NT2/D1 (cell line): ENCODE measurements at regions not wholly inside any gene's neighbourhood (a gene's known extent, or its start where the extent isn't known, plus 50 kb on each side); places are given as distances from the start of the nearest gene placed in this dataset.
"Not testable (repeated sequence)": the region's sequence is repeated elsewhere in the genome, so short reads cannot be mapped to it uniquely, and the experiment has no call there.

ENCODE experiments used
- DNase-seq: peaks from one replicate; pipeline ENCODE4 v3.0.0-alpha.2; 2011; ENCODE audit warnings: low read depth, low spot score
- H3K27me3 ChIP-seq: 2 replicates; pipeline ENCODE4 v1.6.0; 2011; ENCODE audit warnings: mild to moderate bottlenecking; ENCODE audit not compliant: insufficient read length, insufficient read depth
- H3K36me3 ChIP-seq: 2 replicates; pipeline ENCODE4 v1.6.1; 2011; ENCODE audit warnings: mild to moderate bottlenecking, low read length, mixed read lengths; ENCODE audit not compliant: insufficient read depth, insufficient read length
- H3K4me1 ChIP-seq: 2 replicates; pipeline ENCODE4 v1.5.1; 2011; ENCODE audit not compliant: insufficient read depth, insufficient read length
- H3K4me3 ChIP-seq: 2 replicates; pipeline ENCODE4 v1.5.1; 2011; ENCODE audit warnings: low read depth; ENCODE audit not compliant: insufficient read length
- H3K9ac ChIP-seq: 2 replicates; pipeline ENCODE4 v1.6.0; 2011; ENCODE audit warnings: low read depth; ENCODE audit not compliant: insufficient read length
- H3K9me3 ChIP-seq: 2 replicates; pipeline ENCODE4 v1.5.1; 2011; ENCODE audit warnings: mild to moderate bottlenecking, low read length; ENCODE audit not compliant: insufficient read depth
- SUZ12 ChIP-seq: IDR thresholded peaks from 2 replicates; pipeline ENCODE4 v1.6.1; 2011; ENCODE audit not compliant: insufficient read length, insufficient read depth; ENCODE audit errors: extremely low read depth
- YY1 ChIP-seq: IDR thresholded peaks from 2 replicates; pipeline ENCODE4 v1.6.1; 2011; ENCODE audit not compliant: insufficient read length, insufficient read depth
- ZNF274 ChIP-seq: IDR thresholded peaks from 2 replicates; pipeline ENCODE4 v1.6.1; 2011; ENCODE audit warnings: mild to moderate bottlenecking, low read depth, low read length

- DNase-seq, result no peak
- H3K27me3 ChIP-seq, result no peaks in the 10 kb centered on the region
- H3K9me3 ChIP-seq, result peaks cover 3% of the 10 kb centered on the region; the same call in 1 of the 2 replicates
- TF ChIP-seq ZNF274, result no peak
- TF ChIP-seq SUZ12, result no peak
- no peak overlapping the region for H3K4me3 ChIP-seq
- no peaks in the 10 kb centered on the region for H3K4me1 ChIP-seq
- no peak overlapping the region for H3K9ac ChIP-seq
- no peaks in the 10 kb centered on the region for H3K36me3 ChIP-seq
These were observed 425.9 kb upstream of the POM121L12 start for GRCh38 chr7:52609511-52609910.

GRCh38 chr7:52592698-52593097 is 442.7 kb upstream of the POM121L12 start:
- no peak for TF ChIP-seq ZNF274
- no peak for TF ChIP-seq YY1
- TF ChIP-seq SUZ12, result no peak
- DNase-seq, result no peak
- Histone ChIP-seq H3K36me3 (no peaks in the 10 kb centered on the region), H3K9ac (no peak overlapping the region), H3K4me3 (no peak overlapping the region), H3K9me3 (peaks cover 6% of the 10 kb centered on the region; the same call in 1 of the 2 replicates), H3K27me3 (no peaks in the 10 kb centered on the region), H3K4me1 (no peaks in the 10 kb centered on the region)

GRCh38 chr7:52586704-52587103 is 448.7 kb upstream of the POM121L12 start:
- H3K4me1 ChIP-seq, result no peaks in the 10 kb centered on the region
- TF ChIP-seq YY1 (no peak), ZNF274 (no peak), SUZ12 (no peak)
- H3K27me3 ChIP-seq, result no peaks in the 10 kb centered on the region
- no peaks in the 10 kb centered on the region for H3K36me3 ChIP-seq
- no peak overlapping the region for H3K9ac ChIP-seq
- no peak for DNase-seq
- H3K9me3 ChIP-seq, result peaks cover 6% of the 10 kb centered on the region; the same call in 1 of the 2 replicates
- no peak overlapping the region for H3K4me3 ChIP-seq

- no peak for TF ChIP-seq ZNF274
- no peak for TF ChIP-seq YY1
- no peak for TF ChIP-seq SUZ12
- Histone ChIP-seq H3K9ac (no peak overlapping the region), H3K4me1 (no peaks in the 10 kb centered on the region), H3K4me3 (no peak overlapping the region), H3K36me3 (no peaks in the 10 kb centered on the region), H3K27me3 (no peaks in the 10 kb centered on the region), H3K9me3 (peaks cover 6% of the 10 kb centered on the region; the same call in 1 of the 2 replicates)
- no peak for DNase-seq
These were observed 451.4 kb upstream of the POM121L12 start for GRCh38 chr7:52584041-52584440.

GRCh38 chr7:52573141-52573540 is 462.3 kb upstream of the POM121L12 start:
- not testable (repeated sequence) for H3K27me3 ChIP-seq, H3K9me3 ChIP-seq, H3K36me3 ChIP-seq, DNase-seq, H3K4me1 ChIP-seq, H3K4me3 ChIP-seq, H3K9ac ChIP-seq

DNA sequence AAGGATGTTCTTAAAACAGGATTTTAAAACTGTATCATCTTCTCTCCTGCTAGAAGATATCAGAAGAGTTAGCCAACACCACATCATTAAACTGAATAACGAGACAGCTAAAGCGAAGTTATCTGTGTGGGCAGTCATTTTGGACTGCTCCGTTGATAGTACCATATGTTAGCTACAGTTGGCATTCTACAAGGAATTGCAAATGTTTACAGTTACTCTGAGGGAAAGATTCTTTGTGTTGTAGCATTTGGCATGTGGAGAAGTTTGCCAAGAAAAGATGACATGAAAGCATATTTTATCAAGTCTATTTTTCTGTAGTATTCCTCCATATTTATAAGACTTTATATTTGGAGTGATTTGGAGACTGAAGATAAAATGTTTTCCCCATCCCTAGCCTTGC is 464.4 kb upstream of the POM121L12 start:
- Histone ChIP-seq H3K4me3 (no peak overlapping the region), H3K27me3 (no peaks in the 10 kb centered on the region), H3K4me1 (no peaks in the 10 kb centered on the region), H3K9ac (no peak overlapping the region), H3K9me3 (no peaks in the 10 kb centered on the region), H3K36me3 (no peaks in the 10 kb centered on the region)
- TF ChIP-seq SUZ12 (no peak), YY1 (no peak), ZNF274 (no peak)
- no peak for DNase-seq

- no peaks in the 10 kb centered on the region for H3K36me3 ChIP-seq
- no peak overlapping the region for H3K4me3 ChIP-seq
These were observed 466.3 kb upstream of the POM121L12 start for GRCh38 chr7:52569151-52569550.

GRCh38 chr7:52565974-52566373 is 469.5 kb upstream of the POM121L12 start:
- TF ChIP-seq YY1 (no peak), ZNF274 (no peak), SUZ12 (no peak)
- no peak for DNase-seq

More at GRCh38 chr7:52569151-52569550, 466.3 kb upstream of the POM121L12 start:
- TF ChIP-seq SUZ12, result no peak
- TF ChIP-seq YY1, result no peak
- no peak for TF ChIP-seq ZNF274
- Histone ChIP-seq H3K9ac (no peak overlapping the region), H3K4me1 (no peaks in the 10 kb centered on the region), H3K27me3 (no peaks in the 10 kb centered on the region), H3K9me3 (no peaks in the 10 kb centered on the region)
- DNase-seq, result no peak

More at GRCh38 chr7:52565974-52566373, 469.5 kb upstream of the POM121L12 start:
- Histone ChIP-seq H3K36me3 (no peaks in the 10 kb centered on the region), H3K9ac (no peak overlapping the region), H3K9me3 (no peaks in the 10 kb centered on the region), H3K4me1 (no peaks in the 10 kb centered on the region), H3K27me3 (no peaks in the 10 kb centered on the region), H3K4me3 (no peak overlapping the region)
